Stomach (tissue), 4 donors: ENCODE measurements at regions not wholly inside any gene's neighbourhood (a gene's known extent, or its start where the extent isn't known, plus 50 kb on each side); places are given as distances from the start of the nearest gene placed in this dataset.

Source experiments
- CTCF ChIP-seq, 7 experiments: fragments of 450-650 bp in 4 of 7; fragments of 200-600 bp in 3 of 7; sonication (generic) in 3 of 7; IDR thresholded peaks; one replicate each; pipeline ENCODE4 v1.5.1; 2016 to 2019; ENCODE audit warnings: antibody characterized with exemption in 7 of 7, control low read depth in 2 of 7, mild to moderate bottlenecking in 1 of 7
- EP300 ChIP-seq: sonication (generic); formaldehyde crosslinking; IDR thresholded peaks from one replicate; pipeline ENCODE4 v1.6.1; 2017; ENCODE audit warnings: antibody characterized with exemption
- POLR2A ChIP-seq, 4 donors: fragments of 450-650 bp; IDR thresholded peaks; one replicate each; pipeline ENCODE4 v1.6.1; 2016; ENCODE audit warnings: antibody characterized with exemption in 4 of 4, control low read depth in 2 of 4, mild to moderate bottlenecking in 1 of 4, moderate library complexity in 1 of 4
- POLR2AphosphoS5 ChIP-seq, 3 donors: sonication (generic); formaldehyde crosslinking; IDR thresholded peaks; one replicate each; pipeline ENCODE4 v1.6.1; 2016; ENCODE audit warnings: antibody characterized with exemption in 3 of 3

- TF ChIP-seq CTCF (IDR thresholded peaks at IDR 0.05) = no peak
- TF ChIP-seq POLR2AphosphoS5 (IDR thresholded peaks at IDR 0.05) = no peak
- no peak for TF ChIP-seq POLR2A (IDR thresholded peaks at IDR 0.05)
- TF ChIP-seq EP300 = no peak
Measured at GRCh38 chr5:166582416-166582815, 1709.0 kb upstream of the WWC1 start.
